ENCODE measurements at regions not wholly inside any gene's neighbourhood (a gene's known extent, or its start where the extent isn't known, plus 50 kb on each side); places are given as distances from the start of the nearest gene placed in this dataset.
"Not testable (repeated sequence)": the region's sequence is repeated elsewhere in the genome, so short reads cannot be mapped to it uniquely, and the experiment has no call there.

GRCh38 chr7:76771980-76772379 lies 144.9 kb upstream of the POMZP3 start:
- TF ChIP-seq CTCF, POLR2AphosphoS5 (IDR thresholded peaks at IDR 0.05): not testable (repeated sequence)

All from esophagus muscularis mucosa (tissue), 3 donors.